Tibial nerve (tissue), 4 donors: ENCODE measurements at regions not wholly inside any gene's neighbourhood (a gene's known extent, or its start where the extent isn't known, plus 50 kb on each side); places are given as distances from the start of the nearest gene placed in this dataset.

Source experiments
- CTCF ChIP-seq, 5 experiments: fragments of 200-600 bp in 3 of 5; fragments of 450-650 bp in 2 of 5; sonication (generic) in 3 of 5; IDR thresholded peaks; one replicate each; pipeline ENCODE4 v1.5.1; 2016 to 2019; ENCODE audit warnings: antibody characterized with exemption in 5 of 5, mild to moderate bottlenecking in 3 of 5, moderate library complexity in 2 of 5
- EP300 ChIP-seq, 2 donors: sonication (generic); formaldehyde crosslinking; IDR thresholded peaks; one replicate each; pipeline ENCODE4 v1.6.1; 2017; ENCODE audit warnings: antibody characterized with exemption in 2 of 2, mild to moderate bottlenecking in 1 of 2
- POLR2A ChIP-seq, 2 donors: fragments of 450-650 bp; IDR thresholded peaks; one replicate each; pipeline ENCODE4 v1.6.1; 2017; ENCODE audit warnings: antibody characterized with exemption in 2 of 2, mild to moderate bottlenecking in 2 of 2, moderate library complexity in 2 of 2

- no peak for TF ChIP-seq CTCF (IDR thresholded peaks at IDR 0.05)
- TF ChIP-seq EP300 (IDR thresholded peaks at IDR 0.05): no peak
- no peak for TF ChIP-seq POLR2A (IDR thresholded peaks at IDR 0.05)
These were observed 68.5 kb downstream of the FASLG start for GRCh38 chr1:172727275-172727857.
